CD14-positive monocyte (primary cell): ENCODE measurements at regions not wholly inside any gene's neighbourhood (a gene's known extent, or its start where the extent isn't known, plus 50 kb on each side); places are given as distances from the start of the nearest gene placed in this dataset.

Experiments used
- DNase-seq, 3 donors: peaks; one replicate each; pipeline ENCODE4 v3.0.0-alpha.2; 2011 to 2022
- H2AFZ ChIP-seq: 2 replicates; pipeline ENCODE4 v1.6.0; 2012; ENCODE audit warnings: mild to moderate bottlenecking, low read depth, low read length, inconsistent platforms; ENCODE audit not compliant: insufficient read depth, poor library complexity, severe bottlenecking
- H3K27ac ChIP-seq, 2 donors: 1 replicate in 1 of 2; 2 replicates in 1 of 2; pipeline ENCODE4 v1.5.1; 2012 to 2013; ENCODE audit warnings: low read length in 2 of 2, control low read depth in 1 of 2, inconsistent platforms in 1 of 2, low read depth in 1 of 2, mild to moderate bottlenecking in 1 of 2
- H3K27me3 ChIP-seq, 2 donors: one replicate each; pipeline versions ENCODE4 v1.6.0 to v1.6.1; 2011 to 2013; ENCODE audit warnings: low read length in 2 of 2; ENCODE audit not compliant: control insufficient read depth in 2 of 2, insufficient read depth in 2 of 2
- H3K36me3 ChIP-seq, 2 donors: replicated peaks in 1 of 2; 1 replicate in 1 of 2; 2 replicates in 1 of 2; pipeline versions ENCODE4 v1.5.1 to v1.6.1; 2012 to 2013; ENCODE audit warnings: low read length in 2 of 2, control low read depth in 1 of 2, inconsistent platforms in 1 of 2, mild to moderate bottlenecking in 1 of 2; ENCODE audit not compliant: insufficient read depth in 2 of 2, control insufficient read depth in 1 of 2
- H3K4me1 ChIP-seq, 2 donors: 1 replicate in 1 of 2; 2 replicates in 1 of 2; pipeline versions ENCODE4 v1.5.1 to v1.6.1; 2012 to 2013; ENCODE audit warnings: low read length in 2 of 2, control low read depth in 1 of 2, inconsistent platforms in 1 of 2, mild to moderate bottlenecking in 1 of 2, moderate library complexity in 1 of 2; ENCODE audit not compliant: insufficient read depth in 2 of 2, control insufficient read depth in 1 of 2
- H3K4me2 ChIP-seq: replicated peaks from 2 replicates; pipeline ENCODE3; 2012; ENCODE audit warnings: low read length, moderate library complexity, mild to moderate bottlenecking; ENCODE audit not compliant: poor library complexity, severe bottlenecking; ENCODE audit errors: extremely low read depth
- H3K4me3 ChIP-seq, 3 experiments: fragments of 200-600 bp in 1 of 3; sonication (generic) in 1 of 3; replicated peaks in 1 of 3; 1 replicate in 2 of 3; 2 replicates in 1 of 3; pipeline ENCODE4 v1.5.1; 2011 to 2013; ENCODE audit warnings: low read length in 3 of 3, mild to moderate bottlenecking in 3 of 3, control low read depth in 2 of 3, low read depth in 2 of 3, inconsistent platforms in 1 of 3, moderate library complexity in 1 of 3
- H3K79me2 ChIP-seq: 2 replicates; pipeline ENCODE4 v1.6.0; 2012; ENCODE audit warnings: mild to moderate bottlenecking, control low read depth, inconsistent platforms, low read length, moderate library complexity; ENCODE audit not compliant: insufficient read depth
- H3K9ac ChIP-seq: 2 replicates; pipeline ENCODE4 v1.6.0; 2017; ENCODE audit warnings: low read length, mild to moderate bottlenecking; ENCODE audit not compliant: insufficient read depth, poor library complexity, severe bottlenecking
- H3K9me3 ChIP-seq, 2 donors: replicated peaks in 1 of 2; 1 replicate in 1 of 2; 2 replicates in 1 of 2; pipeline versions ENCODE4 v1.5.1 to v1.6.1; 2012 to 2013; ENCODE audit warnings: low read length in 2 of 2, control low read depth in 1 of 2; ENCODE audit not compliant: control insufficient read depth in 1 of 2, insufficient read depth in 1 of 2
- H4K20me1 ChIP-seq: 2 replicates; pipeline ENCODE4 v1.6.0; 2012; ENCODE audit warnings: mild to moderate bottlenecking, low read length, control low read depth, moderate library complexity; ENCODE audit not compliant: insufficient read depth
- H3K27ac Mint-ChIP-seq, 7 donors: one replicate each; pipeline ENCODE4 v1.8.0; 2020; ENCODE audit warnings: mild to moderate bottlenecking in 7 of 7, mixed read lengths in 7 of 7, moderate library complexity in 6 of 7, inconsistent platforms in 2 of 7
- H3K27me3 Mint-ChIP-seq, 3 donors: one replicate each; pipeline ENCODE4 v1.8.0; 2021 to 2022; ENCODE audit warnings: low read depth in 3 of 3, mild to moderate bottlenecking in 3 of 3, mixed read lengths in 3 of 3, moderate library complexity in 3 of 3, inconsistent platforms in 1 of 3
- H3K36me3 Mint-ChIP-seq, 2 donors: one replicate each; pipeline ENCODE4 v1.8.0; 2020; ENCODE audit warnings: mixed read lengths in 2 of 2, inconsistent platforms in 1 of 2, mild to moderate bottlenecking in 1 of 2
- H3K4me1 Mint-ChIP-seq: one replicate; pipeline ENCODE4 v1.8.0; 2020; ENCODE audit warnings: mild to moderate bottlenecking, mixed read lengths
- H3K4me3 Mint-ChIP-seq, 2 donors: one replicate each; pipeline ENCODE4 v1.8.0; 2020; ENCODE audit warnings: mild to moderate bottlenecking in 2 of 2, mixed read lengths in 2 of 2, moderate library complexity in 1 of 2
- H3K9me3 Mint-ChIP-seq, 7 donors: one replicate each; pipeline ENCODE4 v1.8.0; 2020 to 2022; ENCODE audit warnings: mixed read lengths in 7 of 7, mild to moderate bottlenecking in 6 of 7, moderate library complexity in 6 of 7, inconsistent platforms in 2 of 7
- WGBS: methylation state at CpG from one replicate; pipeline ENCODE4 v1.1.5; 2013; ENCODE audit warnings: missing lambda C conversion rate; ENCODE audit not compliant: insufficient coverage; 5-methylcytosine and 5-hydroxymethylcytosine counted together
- intact Hi-C, 2 donors: fragments of 100-400 bp; cut with micrococcal nuclease; formaldehyde crosslinking; loops; one replicate each; pipeline versions ENCODE4 v1.15.0 to v1.15.1; 2023
- TF ChIP-seq, protein P1 (sequence below): fragments of 200-600 bp; IDR thresholded peaks from one replicate; pipeline ENCODE4 v1.8.0; 2022; ENCODE audit warnings: antibody characterized with exemption, mild to moderate bottlenecking

GRCh38 chr6:51199105-51199552, 380.5 kb downstream of the TFAP2B start:
- no peak overlapping the region for H3K4me2 ChIP-seq
- Mint-ChIP-seq H3K9me3 (peaks cover 0 to 2% (median 0%) of the 10 kb centered on the region in 7 donors), H3K4me1 (no peaks in the 10 kb centered on the region), H3K36me3 (no peaks in the 10 kb centered on the region), H3K27ac (no peak overlapping the region), H3K27me3 (peaks cover 0 to 2% (median 1%) of the 10 kb centered on the region in 3 donors), H3K4me3 (no peak overlapping the region)
- no peak overlapping the region for H2AFZ ChIP-seq
- H3K4me3 ChIP-seq = no peak overlapping the region
- H3K79me2 ChIP-seq = no peaks in the 10 kb centered on the region
- H3K9me3 ChIP-seq = no peaks in the 10 kb centered on the region
- peaks cover 0 to 3% of the 10 kb centered on the region in 2 donors for H3K27me3 ChIP-seq
- H4K20me1 ChIP-seq = no peaks in the 10 kb centered on the region
- TF ChIP-seq, protein P1, sequence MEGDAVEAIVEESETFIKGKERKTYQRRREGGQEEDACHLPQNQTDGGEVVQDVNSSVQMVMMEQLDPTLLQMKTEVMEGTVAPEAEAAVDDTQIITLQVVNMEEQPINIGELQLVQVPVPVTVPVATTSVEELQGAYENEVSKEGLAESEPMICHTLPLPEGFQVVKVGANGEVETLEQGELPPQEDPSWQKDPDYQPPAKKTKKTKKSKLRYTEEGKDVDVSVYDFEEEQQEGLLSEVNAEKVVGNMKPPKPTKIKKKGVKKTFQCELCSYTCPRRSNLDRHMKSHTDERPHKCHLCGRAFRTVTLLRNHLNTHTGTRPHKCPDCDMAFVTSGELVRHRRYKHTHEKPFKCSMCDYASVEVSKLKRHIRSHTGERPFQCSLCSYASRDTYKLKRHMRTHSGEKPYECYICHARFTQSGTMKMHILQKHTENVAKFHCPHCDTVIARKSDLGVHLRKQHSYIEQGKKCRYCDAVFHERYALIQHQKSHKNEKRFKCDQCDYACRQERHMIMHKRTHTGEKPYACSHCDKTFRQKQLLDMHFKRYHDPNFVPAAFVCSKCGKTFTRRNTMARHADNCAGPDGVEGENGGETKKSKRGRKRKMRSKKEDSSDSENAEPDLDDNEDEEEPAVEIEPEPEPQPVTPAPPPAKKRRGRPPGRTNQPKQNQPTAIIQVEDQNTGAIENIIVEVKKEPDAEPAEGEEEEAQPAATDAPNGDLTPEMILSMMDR = no peak
- DNase-seq = no peak
- WGBS = no CpG with 5 or more reads among the region's 2 CpGs
- intact Hi-C loops = no loop called here
- no peak overlapping the region for H3K9ac ChIP-seq
- H3K4me1 ChIP-seq = no peaks in the 10 kb centered on the region
- H3K36me3 ChIP-seq = no peaks in the 10 kb centered on the region
- no peak overlapping the region for H3K27ac ChIP-seq

GRCh38 chr6:51199733-51200260, 381.1 kb downstream of the TFAP2B start:
- no peaks in the 10 kb centered on the region for H3K9me3 ChIP-seq
- peaks cover 0 to 2% (median 0%) of the 10 kb centered on the region in 7 donors for H3K9me3 Mint-ChIP-seq
- H3K27ac ChIP-seq = no peak overlapping the region
- peaks cover 0 to 2% (median 1%) of the 10 kb centered on the region in 3 donors for H3K27me3 Mint-ChIP-seq
- no peaks in the 10 kb centered on the region for H3K79me2 ChIP-seq
- no peak overlapping the region for H2AFZ ChIP-seq
- WGBS = no CpG with 5 or more reads among the region's 5 CpGs
- H3K27me3 ChIP-seq = peaks cover 2 to 3% of the 10 kb centered on the region in 2 donors
- H3K4me2 ChIP-seq = no peak overlapping the region
- no peak for DNase-seq
- TF ChIP-seq, protein P1 = no peak
- no peaks in the 10 kb centered on the region for H3K36me3 ChIP-seq
- no peak overlapping the region for H3K4me3 Mint-ChIP-seq
- no peaks in the 10 kb centered on the region for H3K36me3 Mint-ChIP-seq
- H3K27ac Mint-ChIP-seq = no peak overlapping the region
- no peaks in the 10 kb centered on the region for H3K4me1 Mint-ChIP-seq
- H3K9ac ChIP-seq = no peak overlapping the region
- H4K20me1 ChIP-seq = no peaks in the 10 kb centered on the region
- H3K4me3 ChIP-seq = no peak overlapping the region
- H3K4me1 ChIP-seq = no peaks in the 10 kb centered on the region
- intact Hi-C loops = no loop called here
